ENCODE measurements at regions not wholly inside any gene's neighbourhood (a gene's known extent, or its start where the extent isn't known, plus 50 kb on each side); places are given as distances from the start of the nearest gene placed in this dataset.

- WGBS (ENCODE audit: low lambda C conversion rate): 11% methylated on average over 1 of the region's 1 CpG
- BruUV-seq (replicated peaks): no TSS peak
Measured at GRCh38 chr4:29566371-29566770, 1153.8 kb upstream of the PCDH7 start.

More at GRCh38 chr4:29566371-29566770, 1153.8 kb upstream of the PCDH7 start:
- intact Hi-C loops (cut with micrococcal nuclease; ENCODE audit: unreplicated experiment) (no loop called here), in situ Hi-C loops (cut with HindIII; ENCODE audit: extremely low pct_ligation_motif_present, low pct_unique_long_range_greater_than_20kb) (no loop called here)
- H3K27me3 ChIP-seq (ENCODE audit: control insufficient read depth in 1 of 2, insufficient read depth in 2 of 2, low read length in 2 of 2): no peaks in the 10 kb centered on the region
- H4K20me1 ChIP-seq (ENCODE audit: insufficient read depth, low read length): no peaks in the 10 kb centered on the region
- ChIA-PET CTCF (ENCODE audit: low intra/inter-chr PET ratio, low total read pairs) (no interaction called here), POLR2A (no interaction called here)
- H3K79me2 ChIP-seq (ENCODE audit: insufficient read depth, low read length): no peaks in the 10 kb centered on the region
- no peak overlapping the region for H3K4me2 ChIP-seq (ENCODE audit: low read depth, low read length)
- H3K4me1 ChIP-seq (ENCODE audit: insufficient read depth, low read length): no peaks in the 10 kb centered on the region
- ATAC-seq: no peak
- no peak overlapping the region for H3K9ac ChIP-seq (ENCODE audit: insufficient read depth, low read depth, low read length)
- H2AFZ ChIP-seq (ENCODE audit: low read length): no peak overlapping the region
- H3K9me3 ChIP-seq (ENCODE audit: low read length): peaks cover 26% of the 10 kb centered on the region
- FAIRE-seq: no peak
- no peak overlapping the region for H3K27ac ChIP-seq (ENCODE audit: extremely low read length, insufficient read depth, low read length)
- no peak overlapping the region for H3K4me3 ChIP-seq (replicated peaks in 1 of 3; ENCODE audit: insufficient read depth in 1 of 3, low read depth in 2 of 3, low read length in 3 of 3)
- TF ChIP-seq, protein P1, sequence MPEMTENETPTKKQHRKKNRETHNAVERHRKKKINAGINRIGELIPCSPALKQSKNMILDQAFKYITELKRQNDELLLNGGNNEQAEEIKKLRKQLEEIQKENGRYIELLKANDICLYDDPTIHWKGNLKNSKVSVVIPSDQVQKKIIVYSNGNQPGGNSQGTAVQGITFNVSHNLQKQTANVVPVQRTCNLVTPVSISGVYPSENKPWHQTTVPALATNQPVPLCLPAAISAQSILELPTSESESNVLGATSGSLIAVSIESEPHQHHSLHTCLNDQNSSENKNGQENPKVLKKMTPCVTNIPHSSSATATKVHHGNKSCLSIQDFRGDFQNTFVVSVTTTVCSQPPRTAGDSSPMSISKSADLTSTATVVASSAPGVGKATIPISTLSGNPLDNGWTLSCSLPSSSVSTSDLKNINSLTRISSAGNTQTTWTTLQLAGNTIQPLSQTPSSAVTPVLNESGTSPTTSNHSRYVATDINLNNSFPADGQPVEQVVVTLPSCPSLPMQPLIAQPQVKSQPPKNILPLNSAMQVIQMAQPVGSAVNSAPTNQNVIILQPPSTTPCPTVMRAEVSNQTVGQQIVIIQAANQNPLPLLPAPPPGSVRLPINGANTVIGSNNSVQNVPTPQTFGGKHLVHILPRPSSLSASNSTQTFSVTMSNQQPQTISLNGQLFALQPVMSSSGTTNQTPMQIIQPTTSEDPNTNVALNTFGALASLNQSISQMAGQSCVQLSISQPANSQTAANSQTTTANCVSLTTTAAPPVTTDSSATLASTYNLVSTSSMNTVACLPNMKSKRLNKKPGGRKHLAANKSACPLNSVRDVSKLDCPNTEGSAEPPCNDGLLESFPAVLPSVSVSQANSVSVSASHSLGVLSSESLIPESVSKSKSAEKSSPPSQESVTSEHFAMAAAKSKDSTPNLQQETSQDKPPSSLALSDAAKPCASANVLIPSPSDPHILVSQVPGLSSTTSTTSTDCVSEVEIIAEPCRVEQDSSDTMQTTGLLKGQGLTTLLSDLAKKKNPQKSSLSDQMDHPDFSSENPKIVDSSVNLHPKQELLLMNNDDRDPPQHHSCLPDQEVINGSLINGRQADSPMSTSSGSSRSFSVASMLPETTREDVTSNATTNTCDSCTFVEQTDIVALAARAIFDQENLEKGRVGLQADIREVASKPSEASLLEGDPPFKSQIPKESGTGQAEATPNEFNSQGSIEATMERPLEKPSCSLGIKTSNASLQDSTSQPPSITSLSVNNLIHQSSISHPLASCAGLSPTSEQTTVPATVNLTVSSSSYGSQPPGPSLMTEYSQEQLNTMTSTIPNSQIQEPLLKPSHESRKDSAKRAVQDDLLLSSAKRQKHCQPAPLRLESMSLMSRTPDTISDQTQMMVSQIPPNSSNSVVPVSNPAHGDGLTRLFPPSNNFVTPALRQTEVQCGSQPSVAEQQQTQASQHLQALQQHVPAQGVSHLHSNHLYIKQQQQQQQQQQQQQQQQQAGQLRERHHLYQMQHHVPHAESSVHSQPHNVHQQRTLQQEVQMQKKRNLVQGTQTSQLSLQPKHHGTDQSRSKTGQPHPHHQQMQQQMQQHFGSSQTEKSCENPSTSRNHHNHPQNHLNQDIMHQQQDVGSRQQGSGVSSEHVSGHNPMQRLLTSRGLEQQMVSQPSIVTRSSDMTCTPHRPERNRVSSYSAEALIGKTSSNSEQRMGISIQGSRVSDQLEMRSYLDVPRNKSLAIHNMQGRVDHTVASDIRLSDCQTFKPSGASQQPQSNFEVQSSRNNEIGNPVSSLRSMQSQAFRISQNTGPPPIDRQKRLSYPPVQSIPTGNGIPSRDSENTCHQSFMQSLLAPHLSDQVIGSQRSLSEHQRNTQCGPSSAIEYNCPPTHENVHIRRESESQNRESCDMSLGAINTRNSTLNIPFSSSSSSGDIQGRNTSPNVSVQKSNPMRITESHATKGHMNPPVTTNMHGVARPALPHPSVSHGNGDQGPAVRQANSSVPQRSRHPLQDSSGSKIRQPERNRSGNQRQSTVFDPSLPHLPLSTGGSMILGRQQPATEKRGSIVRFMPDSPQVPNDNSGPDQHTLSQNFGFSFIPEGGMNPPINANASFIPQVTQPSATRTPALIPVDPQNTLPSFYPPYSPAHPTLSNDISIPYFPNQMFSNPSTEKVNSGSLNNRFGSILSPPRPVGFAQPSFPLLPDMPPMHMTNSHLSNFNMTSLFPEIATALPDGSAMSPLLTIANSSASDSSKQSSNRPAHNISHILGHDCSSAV (CRISPR knock-in tag; IDR thresholded peaks at IDR 0.05; ENCODE audit: borderline replicate concordance): no peak
- no peak for TF ChIP-seq ATF5 (CRISPR knock-in tag; IDR thresholded peaks at IDR 0.05; ENCODE audit: low read depth)
- TF ChIP-seq NR3C1 (CRISPR knock-in tag; IDR thresholded peaks at IDR 0.05): no peak
- TF ChIP-seq SP140L (CRISPR knock-in tag; IDR thresholded peaks at IDR 0.05; ENCODE audit: borderline replicate concordance): no peak
- no peak for DNase-seq (ENCODE audit: low spot score)
- no peaks in the 10 kb centered on the region for H3K36me3 ChIP-seq (replicated peaks in 1 of 2; ENCODE audit: control insufficient read depth in 1 of 2, insufficient read depth in 2 of 2, low read length in 2 of 2)
